T-helper 1 cell treated with Interleukin-12 subunit alpha and Interleukin-12 subunit beta and Interleukin-4 antibody, amounts not matched to agents 30 μg/mL and 1 μg/mL, for 36 hours (primary cell): ENCODE measurements at regions not wholly inside any gene's neighbourhood (a gene's known extent, or its start where the extent isn't known, plus 50 kb on each side); places are given as distances from the start of the nearest gene placed in this dataset.
"Not testable (repeated sequence)": the region's sequence is repeated elsewhere in the genome, so short reads cannot be mapped to it uniquely, and the experiment has no call there.

ENCODE experiments used
- H3K27ac Mint-ChIP-seq: one replicate; pipeline ENCODE4 v1.8.0; 2021; ENCODE audit warnings: mild to moderate bottlenecking, mixed read lengths
- H3K27me3 Mint-ChIP-seq: one replicate; pipeline ENCODE4 v1.8.0; 2021; ENCODE audit warnings: low read depth, mixed read lengths
- H3K36me3 Mint-ChIP-seq: one replicate; pipeline ENCODE4 v1.8.0; 2021; ENCODE audit warnings: low read depth, mixed read lengths
- H3K4me1 Mint-ChIP-seq: one replicate; pipeline ENCODE4 v1.8.0; 2021; ENCODE audit warnings: low read depth, mixed read lengths
- H3K4me3 Mint-ChIP-seq: one replicate; pipeline ENCODE4 v1.8.0; 2021; ENCODE audit warnings: mild to moderate bottlenecking, moderate library complexity, mixed read lengths
- H3K9me3 Mint-ChIP-seq: one replicate; pipeline ENCODE4 v1.8.0; 2021; ENCODE audit warnings: mixed read lengths

DNA sequence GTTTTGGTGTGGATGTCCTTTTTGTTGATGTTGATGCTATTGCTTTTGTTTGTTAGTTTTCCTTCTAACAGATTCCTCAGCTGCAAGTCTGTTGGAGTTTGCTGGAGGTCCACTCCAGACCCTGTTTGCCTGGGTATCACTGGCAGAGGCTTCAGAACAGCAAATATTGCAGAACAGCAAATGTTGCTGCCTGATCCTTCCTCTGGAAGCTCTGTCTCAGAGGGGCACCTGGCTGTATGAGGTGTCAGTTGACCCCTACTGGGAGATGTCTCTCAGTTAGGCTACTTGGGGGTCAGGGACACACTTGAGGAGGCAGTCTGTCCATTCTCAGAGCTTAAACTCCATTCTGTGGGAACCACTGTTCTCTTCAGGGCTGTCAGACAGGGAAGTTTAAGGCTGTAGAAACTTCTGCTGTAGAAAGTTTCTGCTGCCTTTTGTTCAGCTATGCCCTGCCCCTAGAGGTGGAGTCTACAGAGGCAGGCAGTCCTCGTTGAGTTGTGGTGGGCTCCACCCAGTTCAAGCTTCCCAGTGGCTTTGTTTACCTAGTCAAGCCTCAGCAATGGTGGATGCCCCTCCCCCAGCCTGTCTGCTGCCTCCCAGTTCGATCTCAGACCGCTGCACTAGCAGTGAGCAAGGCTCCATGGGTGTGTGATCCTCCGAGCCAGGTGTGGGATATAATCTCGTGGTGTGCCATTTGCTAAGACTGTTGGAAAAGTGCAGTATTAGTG lies 166.4 kb upstream of the TPTE start:
- not testable (repeated sequence) for H3K27ac Mint-ChIP-seq, H3K27me3 Mint-ChIP-seq, H3K4me3 Mint-ChIP-seq, H3K4me1 Mint-ChIP-seq, H3K36me3 Mint-ChIP-seq
- peaks cover 79% of the 10 kb centered on the region for H3K9me3 Mint-ChIP-seq

DNA sequence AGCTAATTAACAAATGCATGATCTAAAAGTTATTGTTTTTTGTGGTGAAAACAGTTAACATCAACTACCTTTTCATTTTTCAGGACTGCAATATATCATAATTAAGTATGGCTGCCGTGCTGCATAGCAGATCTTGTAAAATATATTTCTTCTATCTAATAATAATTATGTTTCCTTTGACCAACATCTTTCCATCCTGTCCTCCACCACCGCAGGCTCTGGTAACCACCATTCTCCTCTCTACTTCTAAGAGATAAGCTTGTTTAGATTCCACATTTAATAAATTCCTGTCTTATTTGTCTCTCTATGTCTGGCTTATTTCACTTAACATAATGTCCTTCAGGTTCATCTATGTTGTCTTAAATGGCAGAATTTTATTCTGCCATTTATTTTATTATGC lies 162.3 kb upstream of the TPTE start:
- H3K36me3 Mint-ChIP-seq, H3K4me1 Mint-ChIP-seq, H3K27me3 Mint-ChIP-seq, H3K4me3 Mint-ChIP-seq, H3K27ac Mint-ChIP-seq: not testable (repeated sequence)
- peaks cover 76% of the 10 kb centered on the region for H3K9me3 Mint-ChIP-seq

DNA sequence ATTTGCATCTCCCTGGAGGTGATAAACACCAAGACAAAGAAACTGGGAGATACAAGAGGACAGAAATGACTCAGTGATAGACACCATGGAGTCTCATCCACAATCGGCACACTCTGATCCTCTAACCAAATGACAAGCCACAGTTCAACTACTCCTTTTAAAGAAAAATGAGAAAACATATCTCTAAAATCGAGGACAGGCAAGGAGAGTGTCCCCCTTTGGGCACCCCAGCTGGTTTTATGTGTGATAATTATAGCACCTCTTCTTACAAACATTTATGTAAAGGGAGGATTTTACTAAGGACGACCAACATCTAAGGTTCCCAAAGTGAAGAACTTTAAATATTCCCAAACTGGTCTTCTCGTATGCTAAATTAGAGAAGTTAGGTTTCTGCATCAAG lies 161.5 kb upstream of the TPTE start:
- not testable (repeated sequence) for H3K27ac Mint-ChIP-seq, H3K27me3 Mint-ChIP-seq, H3K36me3 Mint-ChIP-seq, H3K4me1 Mint-ChIP-seq, H3K4me3 Mint-ChIP-seq
- peaks cover 68% of the 10 kb centered on the region for H3K9me3 Mint-ChIP-seq

- H3K27me3 Mint-ChIP-seq, H3K27ac Mint-ChIP-seq, H3K36me3 Mint-ChIP-seq, H3K4me3 Mint-ChIP-seq, H3K4me1 Mint-ChIP-seq: not testable (repeated sequence)
- peaks cover 59% of the 10 kb centered on the region for H3K9me3 Mint-ChIP-seq
Observed at GRCh38 chr21:10361214-10361736, 160.1 kb upstream of the TPTE start.

- H3K27me3 Mint-ChIP-seq, H3K4me1 Mint-ChIP-seq, H3K27ac Mint-ChIP-seq, H3K36me3 Mint-ChIP-seq, H3K4me3 Mint-ChIP-seq: not testable (repeated sequence)
- H3K9me3 Mint-ChIP-seq = peaks cover 47% of the 10 kb centered on the region
Observed at GRCh38 chr21:10362816-10363215, 158.6 kb upstream of the TPTE start.

- not testable (repeated sequence) for H3K27ac Mint-ChIP-seq, H3K36me3 Mint-ChIP-seq, H3K4me3 Mint-ChIP-seq, H3K4me1 Mint-ChIP-seq, H3K27me3 Mint-ChIP-seq
- peaks cover 45% of the 10 kb centered on the region for H3K9me3 Mint-ChIP-seq
Observed at GRCh38 chr21:10363321-10363720, 158.1 kb upstream of the TPTE start.

GRCh38 chr21:10366210-10366609 lies 155.2 kb upstream of the TPTE start:
- not testable (repeated sequence) for H3K27me3 Mint-ChIP-seq, H3K4me1 Mint-ChIP-seq, H3K36me3 Mint-ChIP-seq, H3K27ac Mint-ChIP-seq, H3K4me3 Mint-ChIP-seq
- peaks cover 30% of the 10 kb centered on the region for H3K9me3 Mint-ChIP-seq

- H3K4me3 Mint-ChIP-seq, H3K36me3 Mint-ChIP-seq, H3K4me1 Mint-ChIP-seq, H3K27me3 Mint-ChIP-seq, H3K27ac Mint-ChIP-seq: not testable (repeated sequence)
- peaks cover 17% of the 10 kb centered on the region for H3K9me3 Mint-ChIP-seq
Observed at GRCh38 chr21:10367586-10367985, 153.8 kb upstream of the TPTE start.

- not testable (repeated sequence) for H3K4me3 Mint-ChIP-seq, H3K9me3 Mint-ChIP-seq, H3K27ac Mint-ChIP-seq
Observed at GRCh38 chr21:10368323-10368798, 153.0 kb upstream of the TPTE start.

GRCh38 chr21:10369289-10369688 lies 152.1 kb upstream of the TPTE start:
- not testable (repeated sequence) for H3K36me3 Mint-ChIP-seq

More at GRCh38 chr21:10368323-10368798, 153.0 kb upstream of the TPTE start:
- H3K4me1 Mint-ChIP-seq, H3K36me3 Mint-ChIP-seq, H3K27me3 Mint-ChIP-seq: not testable (repeated sequence)

DNA sequence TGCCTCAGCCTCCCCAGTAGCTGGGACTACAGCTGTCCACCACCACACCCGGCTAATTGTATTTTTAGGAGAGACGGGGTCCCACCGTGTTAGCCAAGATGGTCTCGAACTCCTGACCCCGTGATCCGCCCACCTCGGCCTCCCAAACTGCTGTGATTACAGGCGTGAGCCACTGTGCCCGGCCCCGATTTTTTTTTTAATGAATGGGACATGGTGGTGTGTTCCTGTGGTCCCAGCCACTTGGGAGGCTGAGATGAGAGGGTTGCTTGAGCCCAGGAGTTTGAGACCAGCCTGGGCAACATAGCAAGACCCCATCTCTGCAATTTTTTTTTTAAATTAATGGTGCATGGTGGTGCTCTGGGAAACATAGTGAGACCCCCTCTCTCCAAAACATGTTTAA lies 143.6 kb upstream of the TPTE start:
- not testable (repeated sequence) for H3K36me3 Mint-ChIP-seq, H3K27me3 Mint-ChIP-seq, H3K4me1 Mint-ChIP-seq, H3K4me3 Mint-ChIP-seq, H3K27ac Mint-ChIP-seq
- peaks cover 39% of the 10 kb centered on the region for H3K9me3 Mint-ChIP-seq

More at GRCh38 chr21:10369289-10369688, 152.1 kb upstream of the TPTE start:
- H3K4me1 Mint-ChIP-seq, H3K27me3 Mint-ChIP-seq, H3K4me3 Mint-ChIP-seq, H3K27ac Mint-ChIP-seq: not testable (repeated sequence)
- peaks cover 10% of the 10 kb centered on the region for H3K9me3 Mint-ChIP-seq

DNA sequence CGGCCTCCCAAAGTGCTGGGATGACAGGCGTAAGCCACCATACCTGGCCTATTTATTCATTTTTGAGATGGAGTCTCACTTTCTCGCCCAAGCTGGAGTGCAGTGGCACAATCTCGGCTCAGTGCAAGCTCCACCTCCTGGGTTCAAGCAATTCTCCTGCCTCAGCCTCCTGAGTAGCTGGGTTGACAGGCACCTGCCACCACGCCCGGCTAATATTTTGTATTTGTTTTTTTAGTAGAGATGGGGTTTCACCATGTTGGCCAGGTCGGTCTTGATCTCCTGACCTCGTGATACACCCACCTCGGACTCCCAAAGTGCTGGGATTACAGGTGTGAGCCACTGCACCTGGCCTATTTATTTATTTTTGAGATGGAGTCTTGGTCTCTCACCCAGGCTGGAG lies 141.6 kb upstream of the TPTE start:
- H3K4me3 Mint-ChIP-seq, H3K4me1 Mint-ChIP-seq, H3K36me3 Mint-ChIP-seq, H3K27ac Mint-ChIP-seq, H3K27me3 Mint-ChIP-seq: not testable (repeated sequence)
- H3K9me3 Mint-ChIP-seq = peaks cover 32% of the 10 kb centered on the region

GRCh38 chr21:10381687-10382060 lies 139.7 kb upstream of the TPTE start:
- H3K27me3 Mint-ChIP-seq, H3K36me3 Mint-ChIP-seq, H3K27ac Mint-ChIP-seq, H3K4me3 Mint-ChIP-seq, H3K4me1 Mint-ChIP-seq: not testable (repeated sequence)
- peaks cover 16% of the 10 kb centered on the region for H3K9me3 Mint-ChIP-seq

- not testable (repeated sequence) for H3K4me3 Mint-ChIP-seq, H3K27ac Mint-ChIP-seq, H3K4me1 Mint-ChIP-seq, H3K27me3 Mint-ChIP-seq, H3K36me3 Mint-ChIP-seq
- H3K9me3 Mint-ChIP-seq = peaks cover 15% of the 10 kb centered on the region
Observed at GRCh38 chr21:10382135-10382534, 139.2 kb upstream of the TPTE start.

DNA sequence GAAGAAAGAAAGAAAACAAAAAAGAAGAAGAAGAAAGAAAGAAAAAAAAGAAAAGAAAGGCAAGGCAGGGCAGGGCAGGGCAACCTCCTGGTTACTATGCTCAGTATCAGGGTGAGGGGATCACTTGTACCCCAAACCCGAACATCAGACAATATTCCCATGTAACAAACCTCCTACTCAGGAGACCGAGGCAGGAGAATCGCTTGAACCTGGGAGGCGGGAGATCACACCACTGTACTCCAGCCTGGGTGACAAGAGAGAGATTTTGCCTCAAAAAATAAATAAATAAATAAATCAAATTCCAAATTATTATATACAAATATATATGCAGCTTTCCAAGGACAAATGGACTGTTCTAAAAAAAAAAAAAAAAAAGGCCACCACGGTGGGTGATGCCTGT lies 138.8 kb upstream of the TPTE start:
- H3K4me1 Mint-ChIP-seq, H3K27me3 Mint-ChIP-seq, H3K27ac Mint-ChIP-seq, H3K4me3 Mint-ChIP-seq, H3K36me3 Mint-ChIP-seq: not testable (repeated sequence)
- peaks cover 15% of the 10 kb centered on the region for H3K9me3 Mint-ChIP-seq

GRCh38 chr21:10383571-10383970 lies 137.8 kb upstream of the TPTE start:
- H3K27me3 Mint-ChIP-seq, H3K36me3 Mint-ChIP-seq, H3K9me3 Mint-ChIP-seq, H3K4me1 Mint-ChIP-seq, H3K27ac Mint-ChIP-seq, H3K4me3 Mint-ChIP-seq: not testable (repeated sequence)
